RPMI7951 (cell line): ENCODE measurements at regions not wholly inside any gene's neighbourhood (a gene's known extent, or its start where the extent isn't known, plus 50 kb on each side); places are given as distances from the start of the nearest gene placed in this dataset.

Experiments
- DNase-seq: peaks from one replicate; pipeline ENCODE4 v3.0.0-alpha.2; 2012; ENCODE audit warnings: low read depth

DNA sequence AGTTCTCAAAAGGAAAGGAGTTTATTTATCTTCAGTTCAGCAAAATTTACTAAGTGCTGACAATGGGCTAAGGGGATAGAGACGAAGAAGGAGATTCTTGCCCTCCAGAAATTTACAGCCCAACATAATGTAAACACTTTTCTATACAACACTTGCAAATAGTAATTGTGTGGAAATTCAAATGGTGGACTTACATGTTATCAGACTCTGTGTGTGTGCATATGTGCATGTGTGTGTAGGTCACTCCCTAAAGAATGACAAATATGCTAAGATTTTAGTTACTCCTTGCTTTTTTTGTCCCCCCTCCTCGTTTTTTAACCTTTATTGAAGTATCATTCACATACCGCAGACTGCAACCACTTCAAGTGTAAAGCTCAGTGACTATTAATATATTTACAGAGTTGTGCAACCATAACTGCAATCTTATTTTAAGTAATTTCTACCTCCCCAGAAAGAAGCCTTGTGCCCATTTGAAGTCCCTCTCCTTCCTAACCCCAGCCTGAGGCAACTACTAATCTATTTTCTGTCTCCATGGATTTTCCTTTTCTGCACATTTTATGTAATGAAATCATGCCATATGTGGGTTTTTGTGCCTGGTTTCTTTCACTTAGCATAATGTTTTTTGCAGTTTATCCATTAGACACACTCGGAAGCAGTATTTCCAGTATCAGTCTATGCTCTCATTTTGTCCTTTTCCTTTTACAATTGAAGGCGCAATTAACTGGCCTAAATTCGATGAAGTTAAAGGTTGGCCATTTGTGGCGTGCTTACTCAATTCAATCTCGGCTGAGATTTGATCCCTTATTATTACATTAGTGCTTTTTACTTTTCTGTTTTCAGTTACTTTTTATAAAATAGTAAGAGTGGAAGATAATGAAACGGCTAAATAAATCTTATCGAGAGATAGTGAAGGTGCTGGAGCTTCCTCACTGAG lies 318.4 kb downstream of the HAPSTR1 start:
- DNase-seq: no peak

DNA sequence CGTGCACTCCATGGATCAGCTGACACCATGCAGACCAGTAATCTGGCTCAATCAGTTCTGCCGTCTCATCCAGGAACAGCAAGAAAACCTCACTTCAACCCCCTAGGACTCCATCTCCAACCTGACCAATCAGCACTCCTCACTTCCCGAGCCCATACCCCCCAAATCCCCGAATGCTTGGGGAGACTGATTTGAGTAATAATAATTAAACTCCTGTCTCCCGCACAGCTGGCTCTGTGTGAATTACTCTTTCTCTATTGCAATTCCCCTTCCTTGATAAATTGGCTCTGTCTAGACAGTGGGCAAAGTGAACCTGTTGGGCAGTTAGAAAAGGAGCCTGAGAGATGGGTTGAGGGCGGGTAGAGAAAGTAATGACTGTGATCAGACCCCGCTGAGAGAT lies 320.0 kb downstream of the HAPSTR1 start:
- no peak for DNase-seq

GRCh38 chr16:9412031-9412914 lies 320.8 kb downstream of the HAPSTR1 start:
- no peak for DNase-seq

- no peak for DNase-seq
Observed at GRCh38 chr16:9412915-9413264, 321.4 kb downstream of the HAPSTR1 start.

GRCh38 chr16:9415545-9415944 lies 324.1 kb downstream of the HAPSTR1 start:
- no peak for DNase-seq

DNA sequence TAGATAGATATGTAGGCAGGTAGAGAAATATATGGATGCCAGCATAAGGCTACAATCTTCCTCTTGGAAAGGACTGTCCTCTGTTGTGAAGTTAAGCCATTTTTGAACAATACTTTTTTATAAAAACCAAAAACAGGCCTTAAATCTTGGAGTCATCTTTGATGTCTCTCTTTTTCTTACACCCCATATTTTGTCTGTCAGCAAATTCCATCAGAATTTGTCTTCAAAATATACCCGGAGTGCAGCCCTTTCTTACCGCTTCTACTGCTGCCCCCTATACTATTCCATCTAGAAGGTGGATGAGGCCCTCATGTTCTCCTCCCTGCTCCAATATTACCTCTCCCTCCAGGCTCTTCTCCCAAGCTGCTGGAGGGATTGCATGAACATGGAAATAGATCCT lies 326.5 kb downstream of the HAPSTR1 start:
- no peak for DNase-seq

DNA sequence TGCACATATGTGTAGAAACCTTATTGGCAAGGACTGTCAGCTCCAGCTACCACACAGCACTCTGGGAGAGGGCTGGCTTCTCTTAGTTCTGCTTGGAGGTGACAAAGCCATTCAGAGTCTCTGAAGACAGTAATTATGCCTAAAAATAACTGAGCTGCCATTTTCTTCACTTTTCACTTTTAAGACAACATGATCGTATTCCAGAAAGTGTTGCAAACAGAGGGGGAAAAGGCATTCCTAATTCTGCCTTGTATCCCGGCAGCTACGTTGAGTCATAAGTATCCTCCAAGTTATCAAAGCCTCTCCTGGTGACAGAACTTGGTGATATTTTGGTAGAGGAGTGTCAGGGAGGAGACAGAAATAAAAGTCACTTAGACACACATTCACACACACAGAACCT lies 327.7 kb downstream of the HAPSTR1 start:
- no peak for DNase-seq

DNA sequence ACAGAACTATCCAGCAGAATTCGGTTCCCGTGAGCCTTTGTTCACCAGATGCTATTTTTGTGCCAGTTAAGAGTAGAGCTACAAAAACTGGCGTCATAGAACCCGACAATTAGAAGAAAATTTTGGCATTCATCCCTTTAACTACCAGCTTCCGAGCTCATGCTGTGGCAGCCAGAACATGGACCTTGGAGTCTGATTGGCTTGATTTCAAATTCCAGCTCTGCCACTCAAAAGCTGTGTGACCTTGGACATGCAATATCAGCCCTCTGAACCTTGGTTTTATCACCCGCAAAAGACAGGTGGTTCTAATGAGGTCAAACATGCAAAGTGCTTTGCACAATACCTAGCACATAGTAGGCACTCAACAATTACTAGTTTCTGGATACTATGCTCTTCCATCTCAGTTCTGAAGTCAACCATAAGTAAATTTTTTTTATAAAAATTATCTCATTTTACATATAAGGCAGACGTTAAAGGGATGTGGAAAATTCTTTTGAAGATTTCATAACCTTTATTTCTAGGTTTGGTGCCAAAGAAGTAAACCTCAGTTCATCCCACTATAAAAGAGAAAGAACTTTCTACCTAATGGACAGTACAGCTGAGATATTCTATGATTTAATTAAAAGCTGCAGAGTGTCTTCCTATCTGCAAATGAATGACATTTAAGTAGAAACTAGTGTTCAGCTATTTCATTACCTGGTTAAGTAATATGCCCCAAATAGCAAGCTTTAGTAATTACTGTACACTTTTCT lies 331.5 kb downstream of the HAPSTR1 start:
- DNase-seq: no peak

DNA sequence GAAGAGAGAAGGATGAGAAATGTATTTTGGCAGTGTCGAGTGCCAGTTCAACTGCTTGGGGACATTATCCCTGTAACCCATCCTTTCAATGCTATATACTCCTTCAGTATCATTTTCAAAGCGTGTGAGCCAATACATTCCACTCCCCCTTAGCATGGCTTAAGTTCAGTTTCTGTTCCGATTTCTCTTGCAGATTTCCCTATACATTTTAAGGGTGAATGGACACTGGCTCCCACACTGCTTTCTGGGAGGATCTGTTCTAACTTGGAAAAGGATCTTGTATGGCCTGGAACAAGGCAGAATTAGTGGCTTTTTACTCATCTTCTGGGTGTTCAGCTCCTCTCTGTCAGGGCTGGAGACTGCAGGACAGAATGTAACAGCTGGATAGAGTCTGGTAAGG lies 333.8 kb downstream of the HAPSTR1 start:
- DNase-seq: no peak

GRCh38 chr16:9428355-9429005 lies 337.0 kb downstream of the HAPSTR1 start:
- no peak for DNase-seq

- DNase-seq: no peak
Observed at GRCh38 chr16:9429646-9430330, 338.3 kb downstream of the HAPSTR1 start.

GRCh38 chr16:9434659-9435058 lies 343.2 kb downstream of the HAPSTR1 start:
- DNase-seq: no peak

DNA sequence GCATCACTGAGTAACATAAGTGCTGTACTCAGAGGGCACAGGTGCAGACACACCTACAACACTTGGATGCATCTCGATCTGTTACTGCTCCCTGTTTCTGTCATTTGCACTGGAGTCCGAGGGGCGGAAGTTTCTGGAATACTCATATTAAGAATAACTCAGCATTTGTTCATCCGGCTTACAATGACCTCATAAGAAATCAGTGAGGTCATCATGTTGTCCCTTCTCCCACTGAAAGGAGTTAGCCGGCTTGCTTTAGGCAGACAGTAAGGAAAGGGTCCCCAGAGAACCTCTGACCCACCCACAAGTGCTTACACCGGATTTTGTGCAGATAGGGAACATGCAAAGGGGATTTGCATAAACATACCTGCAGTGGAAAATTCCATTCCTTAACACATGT lies 344.7 kb downstream of the HAPSTR1 start:
- DNase-seq: no peak

DNA sequence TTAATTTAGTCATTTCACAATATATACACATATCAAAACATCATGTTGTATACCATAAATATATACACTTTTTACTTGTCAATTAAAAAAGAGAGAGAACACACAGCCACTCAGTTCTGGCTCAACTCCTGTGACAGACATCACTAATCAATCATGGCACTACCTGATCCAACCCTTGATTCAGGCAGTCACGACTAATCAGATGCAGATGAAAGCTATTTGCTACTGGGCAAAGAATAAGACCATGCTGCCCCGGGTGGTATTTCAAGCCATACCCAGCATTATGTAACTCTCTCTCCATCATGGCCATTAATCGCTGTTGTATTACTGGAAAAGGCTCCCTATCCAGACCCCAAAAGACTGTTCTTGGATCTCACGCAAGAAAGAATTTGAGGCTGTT lies 345.7 kb downstream of the HAPSTR1 start:
- peak; percentile 40 for DNase-seq

- no peak for DNase-seq
Observed at GRCh38 chr16:9438991-9439390, 347.5 kb downstream of the HAPSTR1 start.

DNA sequence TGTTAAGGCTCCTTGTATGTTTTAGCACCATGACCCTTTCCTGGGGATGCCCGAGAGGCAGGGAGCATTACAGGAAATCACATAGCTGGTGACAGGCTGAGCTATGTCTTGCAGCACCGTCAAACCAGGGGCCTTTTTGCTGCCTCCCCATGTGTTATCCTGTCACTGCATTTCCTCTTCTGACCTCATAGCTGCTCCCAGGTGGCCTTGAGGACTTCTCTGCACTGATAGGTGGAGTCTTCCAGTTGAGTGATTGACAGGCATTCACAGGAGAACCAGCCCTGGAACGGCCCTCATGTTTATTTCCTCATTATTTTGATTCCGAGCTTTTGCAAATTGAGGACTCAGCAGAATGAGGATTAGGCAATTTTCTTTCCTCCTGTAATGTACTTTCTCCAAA lies 349.6 kb downstream of the HAPSTR1 start:
- no peak for DNase-seq

- no peak for DNase-seq
Observed at GRCh38 chr16:9443864-9444263, 352.4 kb downstream of the HAPSTR1 start.

DNA sequence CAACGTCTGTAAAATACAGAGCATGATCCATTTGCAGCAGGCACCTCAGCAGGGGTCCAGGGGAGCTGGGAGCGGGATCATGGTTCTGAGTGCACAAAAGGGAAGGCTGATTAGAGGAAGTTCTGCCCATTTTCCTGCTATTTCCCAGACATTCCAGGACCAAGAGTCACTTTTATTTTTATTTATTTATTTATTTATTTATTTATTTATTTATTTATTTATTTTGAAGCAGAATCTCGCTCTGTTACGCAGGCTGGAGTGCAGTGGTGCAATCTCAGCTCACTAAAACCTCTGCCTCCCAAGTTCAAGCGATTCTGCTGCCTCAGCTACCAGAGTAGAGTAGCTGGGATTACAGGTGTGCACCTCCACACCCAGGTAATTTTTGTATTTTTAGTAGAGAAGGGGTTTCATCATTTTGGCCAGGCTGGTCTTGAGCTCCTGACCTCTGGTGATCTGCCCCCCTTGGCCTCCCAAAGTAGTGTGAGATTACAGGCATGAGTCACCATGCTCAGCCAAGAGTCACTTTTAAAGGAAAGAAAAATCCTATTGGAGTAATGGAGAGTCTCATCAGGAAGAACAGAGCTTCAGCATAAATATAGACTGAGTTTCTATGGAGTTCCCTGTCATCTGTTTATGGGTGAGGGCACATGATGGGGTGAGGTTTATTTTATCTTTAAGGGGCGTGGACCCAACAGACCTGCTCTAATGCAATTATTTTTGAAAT lies 355.2 kb downstream of the HAPSTR1 start:
- DNase-seq: no peak

DNA sequence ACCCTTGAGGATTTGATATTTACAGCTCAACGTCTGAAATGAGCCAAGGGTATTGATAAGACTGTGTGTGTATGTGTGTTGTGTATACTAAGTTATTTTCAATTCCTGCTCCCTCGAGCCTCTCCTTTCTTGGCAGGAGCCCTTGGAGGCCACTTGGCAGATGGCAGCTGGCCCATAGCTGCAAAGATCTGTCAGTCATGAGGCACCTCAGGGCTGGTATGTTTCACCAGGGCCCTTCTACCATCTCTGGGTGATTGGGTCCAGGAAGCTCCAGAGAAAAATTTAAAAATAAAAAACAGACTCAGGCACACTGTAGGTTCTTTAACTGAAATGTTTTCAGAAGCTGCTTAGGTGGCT lies 355.7 kb downstream of the HAPSTR1 start:
- DNase-seq: no peak

- no peak for DNase-seq
Observed at GRCh38 chr16:9447699-9448098, 356.3 kb downstream of the HAPSTR1 start.
